ENCODE measurements at regions not wholly inside any gene's neighbourhood (a gene's known extent, or its start where the extent isn't known, plus 50 kb on each side); places are given as distances from the start of the nearest gene placed in this dataset.

GRCh38 chr6:119922814-119923213, 573.3 kb upstream of the MAN1A1 start:
- no peak for TF ChIP-seq REST (IDR thresholded peaks at IDR 0.05; ENCODE audit: insufficient read depth in 1 of 2, low read depth in 2 of 2, low read length in 2 of 2)
- TF ChIP-seq POLR2AphosphoS5 (IDR thresholded peaks at IDR 0.05; ENCODE audit: low read depth, low read length): no peak
- no peak for TF ChIP-seq TAF1 (IDR thresholded peaks at IDR 0.05; ENCODE audit: borderline replicate concordance, insufficient read depth, low read length)
- TF ChIP-seq SIN3A (IDR thresholded peaks at IDR 0.05; ENCODE audit: borderline replicate concordance, insufficient read depth, low read length): no peak
- TF ChIP-seq FOXP2 (optimal IDR thresholded peaks at IDR 0.05; ENCODE audit: borderline replicate concordance, extremely low read depth, extremely low read length, insufficient read depth): no peak

GRCh38 chr6:119921491-119922010, 572.0 kb upstream of the MAN1A1 start:
- TF ChIP-seq TAF1 (IDR thresholded peaks at IDR 0.05; ENCODE audit: borderline replicate concordance, insufficient read depth, low read length) (no peak), FOXP2 (optimal IDR thresholded peaks at IDR 0.05; ENCODE audit: borderline replicate concordance, extremely low read depth, extremely low read length, insufficient read depth) (no peak), SIN3A (IDR thresholded peaks at IDR 0.05; ENCODE audit: borderline replicate concordance, insufficient read depth, low read length) (no peak), REST (IDR thresholded peaks at IDR 0.05; ENCODE audit: insufficient read depth in 1 of 2, low read depth in 2 of 2, low read length in 2 of 2) (no peak), POLR2AphosphoS5 (IDR thresholded peaks at IDR 0.05; ENCODE audit: low read depth, low read length) (no peak)

GRCh38 chr6:119917186-119917585, 567.6 kb upstream of the MAN1A1 start:
- no peak for TF ChIP-seq TAF1 (IDR thresholded peaks at IDR 0.05; ENCODE audit: borderline replicate concordance, insufficient read depth, low read length)
- no peak for TF ChIP-seq REST (IDR thresholded peaks at IDR 0.05; ENCODE audit: insufficient read depth in 1 of 2, low read depth in 2 of 2, low read length in 2 of 2)
- TF ChIP-seq FOXP2 (optimal IDR thresholded peaks at IDR 0.05; ENCODE audit: borderline replicate concordance, extremely low read depth, extremely low read length, insufficient read depth): no peak
- TF ChIP-seq SIN3A (IDR thresholded peaks at IDR 0.05; ENCODE audit: borderline replicate concordance, insufficient read depth, low read length): no peak
- TF ChIP-seq POLR2AphosphoS5 (IDR thresholded peaks at IDR 0.05; ENCODE audit: low read depth, low read length): no peak

- TF ChIP-seq REST (IDR thresholded peaks at IDR 0.05; ENCODE audit: insufficient read depth in 1 of 2, low read depth in 2 of 2, low read length in 2 of 2) (no peak), POLR2AphosphoS5 (IDR thresholded peaks at IDR 0.05; ENCODE audit: low read depth, low read length) (no peak), TAF1 (IDR thresholded peaks at IDR 0.05; ENCODE audit: borderline replicate concordance, insufficient read depth, low read length) (no peak), SIN3A (IDR thresholded peaks at IDR 0.05; ENCODE audit: borderline replicate concordance, insufficient read depth, low read length) (no peak), FOXP2 (optimal IDR thresholded peaks at IDR 0.05; ENCODE audit: borderline replicate concordance, extremely low read depth, extremely low read length, insufficient read depth) (no peak)
Observed at GRCh38 chr6:119915971-119916370, 566.4 kb upstream of the MAN1A1 start.

GRCh38 chr6:119908157-119908556, 558.6 kb upstream of the MAN1A1 start:
- TF ChIP-seq FOXP2 (optimal IDR thresholded peaks at IDR 0.05; ENCODE audit: borderline replicate concordance, extremely low read depth, extremely low read length, insufficient read depth) (no peak), REST (IDR thresholded peaks at IDR 0.05; ENCODE audit: insufficient read depth in 1 of 2, low read depth in 2 of 2, low read length in 2 of 2) (no peak), POLR2AphosphoS5 (IDR thresholded peaks at IDR 0.05; ENCODE audit: low read depth, low read length) (no peak), TAF1 (IDR thresholded peaks at IDR 0.05; ENCODE audit: borderline replicate concordance, insufficient read depth, low read length) (no peak), SIN3A (IDR thresholded peaks at IDR 0.05; ENCODE audit: borderline replicate concordance, insufficient read depth, low read length) (no peak)

All from PFSK-1 (cell line).